A549 (cell line): ENCODE measurements at regions not wholly inside any gene's neighbourhood (a gene's known extent, or its start where the extent isn't known, plus 50 kb on each side); places are given as distances from the start of the nearest gene placed in this dataset.

Experiments
- ATAC-seq, 2 experiments: fragments of 200-7000 bp in 1 of 2; fragments of >200 bp in 1 of 2; cut with Nextera tagmentation in 1 of 2; cut with Tn5 transposase in 1 of 2; 3 replicates each; pipeline versions ENCODE4 v1.8.0 to v1.9.1; 2018 to 2020; ENCODE audit warnings: mild to moderate bottlenecking in 1 of 2, moderate library complexity in 1 of 2
- CTCF ChIA-PET: fragments of 300-600 bp; sonication (Branson Sonifier 250); formaldehyde crosslinking; extraction: SDS; loops from one replicate; lab custom pipeline; 2021; ENCODE audit warnings: antibody characterized with exemption, inconsistent platforms; lab: Yijun Ruan, JAX
- POLR2A ChIA-PET: fragments of 350-600 bp; formaldehyde crosslinking; extraction: SDS; loops from one replicate; lab custom pipeline; 2021; ENCODE audit warnings: antibody characterized with exemption, inconsistent platforms; lab: Yijun Ruan, JAX
- DNase-seq, 2 experiments: peaks; one replicate each; pipeline versions ENCODE4 v3.0.0 to v3.0.0-alpha.2; 2011 to 2016; ENCODE audit warnings: low read depth in 1 of 2, low spot score in 1 of 2
- FAIRE-seq: peaks from 2 replicates; lab custom pipeline; 2011; peaks lifted over from hg19 to GRCh38; lab: Jason Lieb, UNC
- H3K27ac ChIP-seq, 2 experiments: fragments of >200 bp; sonication (Bioruptor Twin); formaldehyde crosslinking; 3 replicates each; pipeline ENCODE4 v1.5.1; 2016 to 2017
- H3K4me1 ChIP-seq: fragments of >200 bp; sonication (Bioruptor Twin); formaldehyde crosslinking; 3 replicates; pipeline ENCODE4 v1.6.1; 2016
- H3K4me2 ChIP-seq: fragments of >200 bp; sonication (Bioruptor Twin); formaldehyde crosslinking; 3 replicates; pipeline ENCODE4 v1.6.1; 2016
- H3K4me3 ChIP-seq: fragments of >200 bp; sonication (Bioruptor Twin); formaldehyde crosslinking; 3 replicates; pipeline ENCODE4 v1.5.1; 2016
- H3K9me3 ChIP-seq: fragments of >200 bp; sonication (Bioruptor Twin); formaldehyde crosslinking; 3 replicates; pipeline ENCODE4 v1.6.1; 2016
- CBX8 ChIP-seq: fragments of 200-600 bp; sonication (generic); IDR thresholded peaks from 2 replicates; pipeline ENCODE4 v1.6.1; 2016
- CHD2 ChIP-seq: fragments of 150-350 bp; IDR thresholded peaks from 2 replicates; pipeline ENCODE4 v1.6.1; 2014; ENCODE audit warnings: low read length; ENCODE audit not compliant: partially characterized antibody
- CTCF ChIP-seq: fragments of >200 bp; sonication (Bioruptor Twin); formaldehyde crosslinking; IDR thresholded peaks from 3 replicates; pipeline ENCODE4 v1.5.1; 2016
- E2F6 ChIP-seq: IDR thresholded peaks from 2 replicates; pipeline ENCODE4 v1.6.1; 2012; ENCODE audit warnings: low read depth, borderline replicate concordance
- FOSB ChIP-seq: fragments of 250-450 bp; sonication (Bioruptor Pico); IDR thresholded peaks from 2 replicates; pipeline ENCODE4 v1.5.0; 2020; ENCODE audit warnings: mild to moderate bottlenecking, moderate library complexity
- FOXS1 ChIP-seq: fragments of 250-450 bp; sonication (Bioruptor Pico); IDR thresholded peaks from 2 replicates; pipeline ENCODE4 v1.5.0; 2020; ENCODE audit warnings: mild to moderate bottlenecking, moderate library complexity
- GATA3 ChIP-seq: IDR thresholded peaks from 2 replicates; pipeline ENCODE4 v1.6.1; 2012; ENCODE audit warnings: borderline replicate concordance
- HDAC2 ChIP-seq: fragments of 200-600 bp; sonication (generic); IDR thresholded peaks from 2 replicates; pipeline ENCODE4 v1.6.1; 2016
- JUN ChIP-seq, 2 experiments: fragments of >200 bp; sonication (Bioruptor Twin); formaldehyde crosslinking; IDR thresholded peaks; 2 replicates in 1 of 2; 3 replicates in 1 of 2; pipeline ENCODE4 v1.6.1; 2016 to 2017
- KDM1A ChIP-seq: fragments of 200-600 bp; sonication (generic); IDR thresholded peaks from 2 replicates; pipeline ENCODE4 v1.6.1; 2016; ENCODE audit warnings: low read depth, mild to moderate bottlenecking
- KDM5A ChIP-seq: fragments of 200-600 bp; sonication (generic); IDR thresholded peaks from 2 replicates; pipeline ENCODE4 v1.6.1; 2016; ENCODE audit warnings: antibody characterized with exemption, mild to moderate bottlenecking
- MAX ChIP-seq: IDR thresholded peaks from 2 replicates; pipeline ENCODE4 v1.6.1; 2012
- MAZ ChIP-seq: fragments of 150-350 bp; IDR thresholded peaks from 2 replicates; pipeline ENCODE4 v1.6.1; 2014; ENCODE audit warnings: antibody characterized with exemption, low read depth, low read length, borderline replicate concordance
- MYC ChIP-seq: IDR thresholded peaks from 2 replicates; pipeline ENCODE4 v1.6.1; 2012; ENCODE audit warnings: mild to moderate bottlenecking, inconsistent platforms, low read length, improper control_type of control experiment, borderline replicate concordance
- NFE2L2 ChIP-seq: fragments of 150-350 bp; conservative IDR thresholded peaks from 2 replicates; pipeline ENCODE4 v1.6.1; 2014; ENCODE audit warnings: low read length
- PBX3 ChIP-seq: IDR thresholded peaks from 2 replicates; pipeline ENCODE4 v1.6.1; 2012
- POLR2A ChIP-seq: IDR thresholded peaks from 2 replicates; pipeline ENCODE4 v1.6.1; 2012; ENCODE audit warnings: mild to moderate bottlenecking, low read length
- RAD21 ChIP-seq, 2 experiments: fragments of >200 bp in 1 of 2; sonication (Bioruptor Twin) in 1 of 2; formaldehyde crosslinking in 1 of 2; IDR thresholded peaks in 1 of 2; conservative IDR thresholded peaks in 1 of 2; 2 replicates in 1 of 2; 3 replicates in 1 of 2; pipeline ENCODE4 v1.6.1; 2012 to 2018; ENCODE audit warnings: inconsistent platforms in 1 of 2
- RCOR1 ChIP-seq: fragments of 150-350 bp; IDR thresholded peaks from 2 replicates; pipeline ENCODE4 v1.6.1; 2014; ENCODE audit warnings: antibody characterized with exemption, low read length, low read depth
- RNF2 ChIP-seq: fragments of 200-600 bp; sonication (generic); IDR thresholded peaks from 2 replicates; pipeline ENCODE4 v1.6.1; 2016; ENCODE audit warnings: low read depth, mild to moderate bottlenecking, antibody characterized with exemption, moderate library complexity, borderline replicate concordance
- SREBF2 ChIP-seq: fragments of 450-650 bp; IDR thresholded peaks from 2 replicates; pipeline ENCODE4 v1.6.1; 2014; ENCODE audit warnings: mild to moderate bottlenecking, moderate library complexity
- TP53 ChIP-seq: fragments of 250-450 bp; sonication (Bioruptor Pico); IDR thresholded peaks from 2 replicates; pipeline ENCODE4 v1.5.0; 2021; ENCODE audit warnings: mild to moderate bottlenecking, moderate library complexity
- ZC3H11A ChIP-seq: fragments of 450-650 bp; IDR thresholded peaks from 2 replicates; pipeline ENCODE4 v1.6.1; 2014; ENCODE audit warnings: antibody characterized with exemption, mild to moderate bottlenecking
- ZFP36 ChIP-seq: fragments of 450-650 bp; IDR thresholded peaks from 2 replicates; pipeline ENCODE4 v1.6.1; 2014; ENCODE audit warnings: borderline replicate concordance; ENCODE audit not compliant: partially characterized antibody
- ZSCAN20 ChIP-seq: fragments of 250-450 bp; sonication (Bioruptor Pico); IDR thresholded peaks from 2 replicates; pipeline ENCODE4 v1.8.0; 2022; ENCODE audit warnings: mild to moderate bottlenecking, moderate library complexity
- WGBS: methylation state at CpG from one replicate; pipeline ENCODE4 v1.1.6; 2017; ENCODE audit errors: missing lambda C conversion rate; 5-methylcytosine and 5-hydroxymethylcytosine counted together

GRCh38 chr4:104210420-104210819 lies 284.3 kb downstream of the CXXC4 start:
- WGBS, result 19% methylated on average over 4 of the region's 4 CpGs
- ATAC-seq, result no peak

GRCh38 chr4:104206784-104207183 lies 287.9 kb downstream of the CXXC4 start:
- Histone ChIP-seq H3K4me1 (no peaks in the 10 kb centered on the region), H3K27ac (no peak overlapping the region), H3K4me2 (no peak overlapping the region), H3K4me3 (no peak overlapping the region), H3K9me3 (no peaks in the 10 kb centered on the region)
- no peak for ATAC-seq
- WGBS, result 0% methylated on average over 1 of the region's 1 CpG
- ChIA-PET POLR2A (no interaction called here), CTCF (no interaction called here)
- no peak for TF ChIP-seq POLR2A
- TF ChIP-seq SREBF2, result no peak
- no peak for TF ChIP-seq FOXS1 (CRISPR knock-in tag)
- TF ChIP-seq MAX, result no peak
- no peak for TF ChIP-seq ZSCAN20
- no peak for TF ChIP-seq RAD21 (conservative IDR thresholded peaks at IDR 0.05 in 1 of 2, IDR thresholded peaks at IDR 0.05 in 1 of 2)
- TF ChIP-seq GATA3, result no peak
- no peak for TF ChIP-seq MAZ
- no peak for TF ChIP-seq ZFP36
- TF ChIP-seq JUN (IDR thresholded peaks at IDR 0.05), result no peak
- DNase-seq, result no peak
- no peak for FAIRE-seq

More at GRCh38 chr4:104210420-104210819, 284.3 kb downstream of the CXXC4 start:
- no peaks in the 10 kb centered on the region for H3K4me1 ChIP-seq
- H3K4me3 ChIP-seq, result no peak overlapping the region
- TF ChIP-seq CBX8, result no peak
- no peak for TF ChIP-seq ZFP36
- no peak for TF ChIP-seq CTCF
- TF ChIP-seq MYC, result no peak
- TF ChIP-seq KDM1A, result no peak
- no peak for TF ChIP-seq KDM5A
- TF ChIP-seq PBX3, result no peak
- TF ChIP-seq CHD2, result no peak
- TF ChIP-seq RNF2, result no peak
- no peak for TF ChIP-seq E2F6
- no peak for TF ChIP-seq NFE2L2
- TF ChIP-seq JUN (IDR thresholded peaks at IDR 0.05), result no peak
- TF ChIP-seq HDAC2, result no peak
- TF ChIP-seq TP53 (CRISPR knock-in tag), result no peak
- no peak for DNase-seq
- no peak overlapping the region for H3K27ac ChIP-seq
- no peak overlapping the region for H3K4me2 ChIP-seq
- no peak for FAIRE-seq
- no peaks in the 10 kb centered on the region for H3K9me3 ChIP-seq
- ChIA-PET CTCF (interaction anchor here (0.6 kb wide), 1 partner anchor 684 kb away, joined by 3 read pairs; no protein-coding TSS in a partner anchor), POLR2A (no interaction called here)

- ChIA-PET POLR2A (no interaction called here), CTCF (no interaction called here)
- H3K27ac ChIP-seq, result no peak overlapping the region
- DNase-seq (no peak), FAIRE-seq (no peak), ATAC-seq (no peak)
- no peak overlapping the region for H3K4me2 ChIP-seq
- no peaks in the 10 kb centered on the region for H3K4me1 ChIP-seq
- no peaks in the 10 kb centered on the region for H3K9me3 ChIP-seq
- H3K4me3 ChIP-seq, result no peak overlapping the region
- TF ChIP-seq FOSB (no peak), KDM1A (no peak), ZC3H11A (no peak), RCOR1 (no peak)
Measured at GRCh38 chr4:104205116-104205515, 289.6 kb downstream of the CXXC4 start.
